Thyroid gland (tissue), 4 donors: ENCODE measurements at regions not wholly inside any gene's neighbourhood (a gene's known extent, or its start where the extent isn't known, plus 50 kb on each side); places are given as distances from the start of the nearest gene placed in this dataset.

Source experiments
- POLR2A ChIP-seq, 2 donors: fragments of 450-650 bp; IDR thresholded peaks; one replicate each; pipeline ENCODE4 v1.6.1; 2017; ENCODE audit warnings: antibody characterized with exemption in 2 of 2, mild to moderate bottlenecking in 2 of 2, moderate library complexity in 1 of 2
- TF ChIP-seq, protein P1 (sequence below), 6 experiments: fragments of 200-600 bp in 3 of 6; fragments of 450-650 bp in 3 of 6; sonication (generic) in 3 of 6; IDR thresholded peaks; one replicate each; pipeline ENCODE4 v1.5.1; 2016 to 2019; ENCODE audit warnings: antibody characterized with exemption in 6 of 6, mild to moderate bottlenecking in 2 of 6, inconsistent platforms in 1 of 6, moderate library complexity in 1 of 6

DNA sequence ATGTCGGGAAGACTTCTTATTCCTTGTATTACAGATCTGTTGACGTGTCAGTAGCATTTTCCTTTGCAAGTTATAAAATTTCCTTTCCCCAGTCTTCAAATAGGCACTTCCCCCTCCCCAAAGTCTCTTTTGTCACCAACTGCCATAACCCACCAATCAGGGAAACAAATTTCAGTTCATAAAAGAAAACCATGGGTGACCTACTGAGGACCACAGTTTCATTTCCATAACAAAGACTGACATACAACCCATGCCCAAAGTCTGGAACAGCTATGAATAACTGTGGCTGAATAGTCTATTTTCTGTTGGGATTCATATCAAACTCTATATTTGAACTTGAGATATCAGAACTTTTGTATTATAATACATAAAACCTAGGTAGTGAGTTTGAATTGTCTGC, 307.8 kb downstream of the KBTBD8 start:
- TF ChIP-seq, protein P1, sequence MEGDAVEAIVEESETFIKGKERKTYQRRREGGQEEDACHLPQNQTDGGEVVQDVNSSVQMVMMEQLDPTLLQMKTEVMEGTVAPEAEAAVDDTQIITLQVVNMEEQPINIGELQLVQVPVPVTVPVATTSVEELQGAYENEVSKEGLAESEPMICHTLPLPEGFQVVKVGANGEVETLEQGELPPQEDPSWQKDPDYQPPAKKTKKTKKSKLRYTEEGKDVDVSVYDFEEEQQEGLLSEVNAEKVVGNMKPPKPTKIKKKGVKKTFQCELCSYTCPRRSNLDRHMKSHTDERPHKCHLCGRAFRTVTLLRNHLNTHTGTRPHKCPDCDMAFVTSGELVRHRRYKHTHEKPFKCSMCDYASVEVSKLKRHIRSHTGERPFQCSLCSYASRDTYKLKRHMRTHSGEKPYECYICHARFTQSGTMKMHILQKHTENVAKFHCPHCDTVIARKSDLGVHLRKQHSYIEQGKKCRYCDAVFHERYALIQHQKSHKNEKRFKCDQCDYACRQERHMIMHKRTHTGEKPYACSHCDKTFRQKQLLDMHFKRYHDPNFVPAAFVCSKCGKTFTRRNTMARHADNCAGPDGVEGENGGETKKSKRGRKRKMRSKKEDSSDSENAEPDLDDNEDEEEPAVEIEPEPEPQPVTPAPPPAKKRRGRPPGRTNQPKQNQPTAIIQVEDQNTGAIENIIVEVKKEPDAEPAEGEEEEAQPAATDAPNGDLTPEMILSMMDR (IDR thresholded peaks at IDR 0.05): no peak
- no peak for TF ChIP-seq POLR2A (IDR thresholded peaks at IDR 0.05)
